GM06990 (cell line): ENCODE measurements at regions not wholly inside any gene's neighbourhood (a gene's known extent, or its start where the extent isn't known, plus 50 kb on each side); places are given as distances from the start of the nearest gene placed in this dataset.

Source experiments
- DNase-seq: peaks from one replicate; pipeline ENCODE4 v3.0.0-alpha.2; 2011; ENCODE audit not compliant: insufficient read length; ENCODE audit errors: extremely low read depth
- H3K27me3 ChIP-seq: replicated peaks from 2 replicates; pipeline ENCODE4 v1.6.0; 2011; ENCODE audit warnings: low read length; ENCODE audit not compliant: control insufficient read depth, insufficient read depth
- H3K36me3 ChIP-seq: 2 replicates; pipeline ENCODE4 v1.5.1; 2011; ENCODE audit warnings: low read length; ENCODE audit not compliant: control insufficient read depth, insufficient read depth
- H3K4me3 ChIP-seq: replicated peaks from 2 replicates; pipeline ENCODE4 v1.5.1; 2011; ENCODE audit warnings: low read depth, mild to moderate bottlenecking, control low read depth, low read length
- CTCF ChIP-seq: IDR thresholded peaks from 2 replicates; pipeline ENCODE4 v1.5.1; 2011; ENCODE audit warnings: low read length, control low read depth, mild to moderate bottlenecking, inconsistent platforms; ENCODE audit not compliant: insufficient read depth, poor library complexity, severe bottlenecking

- no peak for TF ChIP-seq CTCF
- no peaks in the 10 kb centered on the region for H3K27me3 ChIP-seq
- no peak for DNase-seq
- H3K36me3 ChIP-seq: no peaks in the 10 kb centered on the region
- H3K4me3 ChIP-seq: no peak overlapping the region
These were observed 49.9 kb upstream of the TMEM106B start for GRCh38 chr7:12161146-12161545.
